Heart left ventricle (tissue), 16 donors: ENCODE measurements at regions not wholly inside any gene's neighbourhood (a gene's known extent, or its start where the extent isn't known, plus 50 kb on each side); places are given as distances from the start of the nearest gene placed in this dataset.

Experiments
- ATAC-seq, 4 donors: fragments of 200-7000 bp; cut with Tn5 transposase; one replicate each; pipeline ENCODE4 v1.9.1; 2020 to 2022; ENCODE audit warnings: moderate library complexity in 4 of 4, mild to moderate bottlenecking in 3 of 4, moderate number of reproducible peaks in 1 of 4
- DNase-seq, 5 donors: peaks; one replicate each; pipeline ENCODE4 v3.0.0-alpha.2; 2020
- H3K27ac ChIP-seq, 12 donors: fragments of 200-600 bp; sonication (generic) in 4 of 12; one replicate each; pipeline versions ENCODE4 v1.5.0 to v1.8.0; 2016 to 2022; ENCODE audit warnings: mild to moderate bottlenecking in 2 of 12
- H3K27me3 ChIP-seq, 9 donors: fragments of 200-600 bp; sonication (generic) in 2 of 9; one replicate each; pipeline versions ENCODE4 v1.5.1 to v1.8.0; 2016 to 2022; ENCODE audit warnings: mild to moderate bottlenecking in 3 of 9
- H3K36me3 ChIP-seq, 9 donors: fragments of 200-600 bp; sonication (generic) in 2 of 9; one replicate each; pipeline versions ENCODE4 v1.5.0 to v1.8.0; 2018 to 2022; ENCODE audit warnings: mild to moderate bottlenecking in 2 of 9
- H3K4me1 ChIP-seq, 12 donors: fragments of 200-600 bp; sonication (generic) in 4 of 12; one replicate each; pipeline versions ENCODE4 v1.5.0 to v1.8.0; 2016 to 2022; ENCODE audit warnings: mild to moderate bottlenecking in 3 of 12
- H3K4me3 ChIP-seq, 12 donors: fragments of 200-600 bp; sonication (generic) in 4 of 12; one replicate each; pipeline versions ENCODE4 v1.5.0 to v1.8.0; 2017 to 2022; ENCODE audit warnings: mild to moderate bottlenecking in 9 of 12, moderate library complexity in 4 of 12
- H3K9me3 ChIP-seq, 12 donors: fragments of 200-600 bp; sonication (generic) in 4 of 12; one replicate each; pipeline versions ENCODE4 v1.5.0 to v1.8.0; 2016 to 2022; ENCODE audit warnings: mild to moderate bottlenecking in 1 of 12
- POLR2A ChIP-seq, 2 donors: fragments of 450-650 bp; IDR thresholded peaks; one replicate each; pipeline ENCODE4 v1.6.1; 2017; ENCODE audit warnings: antibody characterized with exemption in 2 of 2, mild to moderate bottlenecking in 2 of 2, moderate library complexity in 2 of 2
- WGBS, 4 donors: extraction: QIAGEN DNeasy Blood & Tissue Kit in 2 of 4; methylation state at CpG; one replicate each; pipeline versions ENCODE4 v1.1.5 to v1.1.7; 2013 to 2018; 5-methylcytosine and 5-hydroxymethylcytosine counted together
- intact Hi-C, 10 donors: fragments of 100-400 bp; cut with DNase I; formaldehyde crosslinking; loops; one replicate each; pipeline versions ENCODE4 v1.11.1 to v1.14.2; 2022
- TF ChIP-seq, protein P1 (sequence below), 12 donors: fragments of 200-600 bp; sonication (generic) in 4 of 12; IDR thresholded peaks; one replicate each; pipeline versions ENCODE4 v1.5.0 to v1.8.0; 2018 to 2022; ENCODE audit warnings: antibody characterized with exemption in 12 of 12, mild to moderate bottlenecking in 5 of 12
- donor health status: ischemic (EF 13 %, LVEDD 7.1; RV severe dilation, severe dysfunction).
- donor health status: healthy with polysubstance abuse.
- donor health status: DM: no; HTN: yes; CAD: no.
- donor health status: DM: no; HTN: no; CAD: no.
- donor health status: ischemic (EF 25% LVEDD 6.9; RV normal size, moderate dysfunction).
- donor health status: ischemic (EF 25% LVEDD 5.7; RV mildly dilated, moderate dysfunction).
- donor health status: healthy.
- donor health status: DM: yes; HTN: yes; CAD: no.
- donor health status: ischemic (EF 35%, LVEDD 5.7; RV mildly dilated, moderate dysfunction).
- donor health status: nonischemic (EF 11% LVEDD 7.7; RV severe dilation, severe dysfunction).
- donor health status: DM: yes; HTN: yes; CAD: no.
- donor health status: PGD.
- donor health status: ischemic (EF 29% LVEDD 5.4; RV normal size, mild dysfunction).
- donor health status: nonischemic (EF 23%, LVEDD 6.1; RV moderate dilation, normal function).

- Histone ChIP-seq H3K36me3 (no peaks in the 10 kb centered on the region), H3K27ac (no peak overlapping the region), H3K27me3 (peaks cover 0 to 4% (median 0%) of the 10 kb centered on the region in 9 donors), H3K4me1 (peaks cover 0 to 23% (median 6%) of the 10 kb centered on the region in 12 donors), H3K4me3 (no peak overlapping the region), H3K9me3 (no peaks in the 10 kb centered on the region)
- intact Hi-C loops, result no loop called here
- 63 to 78% (median 71%) methylated on average over 7 to 8 of the region's 8 CpGs for WGBS, 4 donors
- no peak for ATAC-seq
- no peak for TF ChIP-seq POLR2A (IDR thresholded peaks at IDR 0.05)
- TF ChIP-seq, protein P1, sequence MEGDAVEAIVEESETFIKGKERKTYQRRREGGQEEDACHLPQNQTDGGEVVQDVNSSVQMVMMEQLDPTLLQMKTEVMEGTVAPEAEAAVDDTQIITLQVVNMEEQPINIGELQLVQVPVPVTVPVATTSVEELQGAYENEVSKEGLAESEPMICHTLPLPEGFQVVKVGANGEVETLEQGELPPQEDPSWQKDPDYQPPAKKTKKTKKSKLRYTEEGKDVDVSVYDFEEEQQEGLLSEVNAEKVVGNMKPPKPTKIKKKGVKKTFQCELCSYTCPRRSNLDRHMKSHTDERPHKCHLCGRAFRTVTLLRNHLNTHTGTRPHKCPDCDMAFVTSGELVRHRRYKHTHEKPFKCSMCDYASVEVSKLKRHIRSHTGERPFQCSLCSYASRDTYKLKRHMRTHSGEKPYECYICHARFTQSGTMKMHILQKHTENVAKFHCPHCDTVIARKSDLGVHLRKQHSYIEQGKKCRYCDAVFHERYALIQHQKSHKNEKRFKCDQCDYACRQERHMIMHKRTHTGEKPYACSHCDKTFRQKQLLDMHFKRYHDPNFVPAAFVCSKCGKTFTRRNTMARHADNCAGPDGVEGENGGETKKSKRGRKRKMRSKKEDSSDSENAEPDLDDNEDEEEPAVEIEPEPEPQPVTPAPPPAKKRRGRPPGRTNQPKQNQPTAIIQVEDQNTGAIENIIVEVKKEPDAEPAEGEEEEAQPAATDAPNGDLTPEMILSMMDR (IDR thresholded peaks at IDR 0.05), result no peak
- no peak for DNase-seq
These were observed 131.3 kb downstream of the ACTL8 start for GRCh38 chr1:17886386-17886785.

- 38 to 55% (median 44%) methylated on average over 4 to 6 of the region's 6 CpGs for WGBS, 4 donors
- intact Hi-C loops, result no loop called here
- Histone ChIP-seq H3K27me3 (peaks cover 0 to 4% (median 0%) of the 10 kb centered on the region in 9 donors), H3K4me1 (peaks cover 0 to 23% (median 11%) of the 10 kb centered on the region in 12 donors), H3K9me3 (no peaks in the 10 kb centered on the region), H3K36me3 (no peaks in the 10 kb centered on the region), H3K4me3 (no peak overlapping the region), H3K27ac (no peak overlapping the region)
- no peak for TF ChIP-seq POLR2A (IDR thresholded peaks at IDR 0.05)
- TF ChIP-seq, protein P1 (IDR thresholded peaks at IDR 0.05), result no peak
- DNase-seq (no peak), ATAC-seq (no peak)
These were observed 131.8 kb downstream of the ACTL8 start for GRCh38 chr1:17886838-17887441.

DNA sequence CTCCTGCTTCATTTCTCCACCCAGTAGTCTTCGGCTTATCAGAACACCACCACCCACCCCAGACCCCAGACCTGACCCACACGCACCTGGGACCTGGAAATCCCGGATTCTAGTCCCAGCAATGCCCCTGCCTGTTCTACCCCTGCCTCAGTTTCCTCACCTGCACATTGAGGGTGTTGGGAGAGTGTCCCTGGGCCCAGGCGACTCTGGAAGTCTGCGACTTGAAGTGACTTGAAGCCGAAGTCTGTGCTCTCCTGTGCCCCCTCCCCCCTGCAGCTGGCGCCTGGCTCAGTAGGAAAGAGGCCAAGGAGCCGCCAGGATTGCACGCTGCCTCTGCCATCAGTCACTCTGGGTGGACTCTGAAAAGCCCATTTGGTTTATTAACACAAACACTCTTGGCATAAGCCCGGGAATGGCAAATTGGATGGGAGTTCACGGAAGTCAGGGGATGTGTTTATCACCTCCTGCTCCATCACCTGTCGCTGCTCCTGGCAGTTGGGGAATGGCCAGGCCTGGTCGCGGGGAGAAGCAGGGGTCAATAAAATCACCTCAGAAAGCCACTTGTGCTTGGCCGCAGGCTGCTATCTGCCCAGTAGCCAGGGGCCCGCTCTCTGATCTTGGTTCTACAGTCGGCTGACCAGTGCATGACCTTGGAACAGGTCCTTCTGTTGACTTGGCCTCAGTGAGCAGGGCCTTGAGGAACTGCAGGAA lies 132.7 kb downstream of the ACTL8 start:
- ATAC-seq (no peak), DNase-seq (no peak)
- peaks cover 0 to 32% (median 15%) of the 10 kb centered on the region in 12 donors for H3K4me1 ChIP-seq
- H3K27ac ChIP-seq, result peak overlapping the region in 1 of 12 donors; percentile 37
- no peaks in the 10 kb centered on the region for H3K36me3 ChIP-seq
- no peak for TF ChIP-seq POLR2A (IDR thresholded peaks at IDR 0.05)
- TF ChIP-seq, protein P1 (IDR thresholded peaks at IDR 0.05), result no peak
- H3K9me3 ChIP-seq, result no peaks in the 10 kb centered on the region
- intact Hi-C loops, result no loop called here
- peaks cover 0 to 4% (median 0%) of the 10 kb centered on the region in 9 donors for H3K27me3 ChIP-seq
- H3K4me3 ChIP-seq, result no peak overlapping the region
- WGBS, 4 donors, result 40 to 52% (median 41%) methylated on average over 14 to 17 of the region's 17 CpGs

DNA sequence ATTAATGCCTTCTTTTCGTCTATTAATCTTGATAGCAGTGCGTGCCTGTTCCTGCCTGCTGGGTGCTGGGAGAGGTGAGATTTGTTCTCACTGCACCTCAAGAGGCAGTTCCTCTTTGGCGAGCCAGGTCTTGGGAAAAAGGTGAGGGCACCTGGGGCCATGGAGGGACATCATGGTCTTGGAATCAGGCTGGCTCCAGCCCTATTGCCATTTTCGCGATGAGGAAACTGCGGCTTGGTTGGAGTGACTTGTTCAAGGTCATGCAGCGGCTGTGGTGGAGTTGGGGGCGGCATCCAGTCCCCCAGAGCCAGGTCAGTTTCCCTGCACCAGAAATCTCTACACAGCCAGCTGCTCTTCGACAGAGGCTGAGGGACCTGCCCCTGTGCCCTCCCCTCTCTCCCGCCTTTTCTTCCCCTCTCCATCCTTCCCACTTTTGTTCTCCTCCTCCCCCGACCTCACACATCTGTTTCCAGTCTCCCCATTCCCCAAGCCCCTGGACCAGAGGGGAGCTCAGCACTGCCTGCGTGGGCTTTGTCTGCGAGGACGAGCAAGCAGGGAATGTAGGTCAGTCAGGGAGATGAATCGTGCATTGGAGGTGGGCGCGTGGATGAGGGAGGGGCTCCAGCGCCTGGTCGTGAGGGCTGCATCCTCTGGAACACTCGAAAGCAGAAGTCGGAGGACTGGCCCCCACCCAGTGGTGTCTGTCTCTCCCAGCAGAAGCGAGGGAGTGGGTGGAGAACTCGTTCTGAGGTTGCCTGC lies 135.1 kb downstream of the ACTL8 start:
- Histone ChIP-seq H3K27me3 (peaks cover 0 to 4% (median 0%) of the 10 kb centered on the region in 9 donors), H3K36me3 (no peaks in the 10 kb centered on the region), H3K27ac (peak overlapping the region in 3 of 12 donors; percentile 74 to 84 (median 78)), H3K9me3 (no peaks in the 10 kb centered on the region), H3K4me3 (no peak overlapping the region), H3K4me1 (peaks cover 0 to 34% (median 15%) of the 10 kb centered on the region in 12 donors)
- no peak for DNase-seq
- ATAC-seq, result no peak
- WGBS, 4 donors, result 53 to 60% (median 56%) methylated on average over 22 to 23 of the region's 23 CpGs
- intact Hi-C loops, result no loop called here
- TF ChIP-seq, protein P1 (IDR thresholded peaks at IDR 0.05), result no peak
- TF ChIP-seq POLR2A (IDR thresholded peaks at IDR 0.05), result no peak
